HepG2 (cell line): ENCODE measurements at regions not wholly inside any gene's neighbourhood (a gene's known extent, or its start where the extent isn't known, plus 50 kb on each side); places are given as distances from the start of the nearest gene placed in this dataset.

ENCODE experiments used
- ATAC-seq: fragments of 200-7000 bp; cut with Tn5 transposase; 3 replicates; pipeline ENCODE4 v1.9.1; 2020; ENCODE audit warnings: mild to moderate bottlenecking, moderate library complexity
- BruUV-seq: library from RNA; stranded (reverse); fragments of 400-500 nt; replicated peaks from 2 replicates; lab custom pipeline; 2021; lab: Mats Ljungman, UMichigan
- CTCF ChIA-PET: fragments of 300-600 bp; formaldehyde crosslinking; extraction: SDS; loops from one replicate; lab custom pipeline; 2021; ENCODE audit warnings: low total read pairs, inconsistent platforms, low intra/inter-chr PET ratio; lab: Yijun Ruan, JAX
- POLR2A ChIA-PET: fragments of 350-600 bp; sonication (Branson Sonifier 250); formaldehyde crosslinking; loops from one replicate; lab custom pipeline; 2020; ENCODE audit warnings: antibody characterized with exemption, inconsistent platforms; lab: Yijun Ruan, JAX
- DNase-seq: peaks from one replicate; pipeline ENCODE4 v3.0.0-alpha.2; 2015; ENCODE audit warnings: low spot score
- FAIRE-seq: peaks from 3 replicates; lab custom pipeline; 2011; peaks lifted over from hg19 to GRCh38; lab: Jason Lieb, UNC
- H2AFZ ChIP-seq: one replicate; pipeline ENCODE4 v1.6.1; 2011; ENCODE audit warnings: low read length, inconsistent platforms
- H3K27ac ChIP-seq: fragments of 300-600 bp; 3 replicates; pipeline ENCODE4 v1.8.0; 2011; ENCODE audit warnings: mixed run types, mild to moderate bottlenecking, mixed read lengths, low read length, inconsistent platforms; ENCODE audit not compliant: insufficient read depth; ENCODE audit errors: extremely low read length
- H3K27me3 ChIP-seq, 2 experiments: fragments of 200-600 bp in 1 of 2; 2 replicates in 1 of 2; 3 replicates in 1 of 2; pipeline versions ENCODE4 v1.6.0 to v1.8.0; 2011; ENCODE audit warnings: low read length in 2 of 2, mild to moderate bottlenecking in 2 of 2, moderate library complexity in 2 of 2, inconsistent platforms in 1 of 2; ENCODE audit not compliant: insufficient read depth in 2 of 2, control insufficient read depth in 1 of 2
- H3K36me3 ChIP-seq, 2 experiments: fragments of 200-600 bp in 1 of 2; replicated peaks in 1 of 2; 2 replicates in 1 of 2; 3 replicates in 1 of 2; pipeline versions ENCODE4 v1.5.1 to v1.8.0; 2011; ENCODE audit warnings: low read length in 2 of 2, inconsistent platforms in 1 of 2; ENCODE audit not compliant: insufficient read depth in 2 of 2, control insufficient read depth in 1 of 2
- H3K4me1 ChIP-seq: 2 replicates; pipeline ENCODE4 v1.5.1; 2012; ENCODE audit warnings: low read length, inconsistent platforms; ENCODE audit not compliant: insufficient read depth
- H3K4me2 ChIP-seq: 2 replicates; pipeline ENCODE4 v1.6.0; 2011; ENCODE audit warnings: low read depth, low read length, inconsistent platforms
- H3K4me3 ChIP-seq, 3 experiments: fragments of 200-600 bp in 1 of 3; sonication (generic), shearing (Covaris generic) in 1 of 3; replicated peaks in 1 of 3; 2 replicates each; pipeline ENCODE4 v1.5.1; 2011 to 2016; ENCODE audit warnings: low read length in 3 of 3, inconsistent platforms in 2 of 3, low read depth in 2 of 3, mild to moderate bottlenecking in 2 of 3, control low read depth in 1 of 3, mixed read lengths in 1 of 3; ENCODE audit not compliant: insufficient read depth in 1 of 3
- H3K79me2 ChIP-seq: one replicate; pipeline ENCODE4 v1.6.1; 2011; ENCODE audit warnings: low read length, inconsistent platforms; ENCODE audit not compliant: insufficient read depth
- H3K9ac ChIP-seq: 2 replicates; pipeline ENCODE4 v1.6.0; 2011; ENCODE audit warnings: mild to moderate bottlenecking, low read depth, low read length, inconsistent platforms; ENCODE audit not compliant: insufficient read depth
- H3K9me3 ChIP-seq: 2 replicates; pipeline ENCODE4 v1.5.1; 2012; ENCODE audit warnings: mild to moderate bottlenecking, low read length
- H4K20me1 ChIP-seq: 2 replicates; pipeline ENCODE4 v1.6.0; 2011; ENCODE audit warnings: inconsistent platforms, mild to moderate bottlenecking, low read length, moderate library complexity; ENCODE audit not compliant: insufficient read depth
- ARID3A ChIP-seq: IDR thresholded peaks from 2 replicates; pipeline ENCODE4 v1.6.1; 2012; ENCODE audit warnings: low read depth, low read length, improper control_type of control experiment
- ISX ChIP-seq: sonication (generic); formaldehyde crosslinking; conservative IDR thresholded peaks from 2 replicates; pipeline ENCODE4 v1.5.0; 2020; ENCODE audit warnings: missing genetic modification reagents
- MAFF ChIP-seq: IDR thresholded peaks from 2 replicates; pipeline ENCODE4 v1.6.1; 2011; ENCODE audit warnings: low read depth, low read length, improper control_type of control experiment
- MAFK ChIP-seq, 2 experiments: IDR thresholded peaks in 1 of 2; conservative IDR thresholded peaks in 1 of 2; 2 replicates each; pipeline ENCODE4 v1.6.1; 2011; ENCODE audit warnings: improper control_type of control experiment in 2 of 2, low read length in 2 of 2
- ZBTB3 ChIP-seq: sonication (generic); formaldehyde crosslinking; IDR thresholded peaks from 2 replicates; pipeline ENCODE4 v1.4.0; 2020; ENCODE audit warnings: low read depth, mild to moderate bottlenecking, moderate library complexity, missing genetic modification reagents, borderline replicate concordance
- ZFP90 ChIP-seq: sonication (generic); formaldehyde crosslinking; IDR thresholded peaks from 2 replicates; pipeline ENCODE4 v1.8.0; 2022; ENCODE audit warnings: missing genetic modification reagents, mild to moderate bottlenecking, inconsistent platforms, borderline replicate concordance
- ZNF362 ChIP-seq: sonication (generic); formaldehyde crosslinking; IDR thresholded peaks from 2 replicates; pipeline ENCODE4 v1.4.0; 2020; ENCODE audit warnings: missing genetic modification reagents, mild to moderate bottlenecking, borderline replicate concordance
- ZNF557 ChIP-seq: sonication (generic); formaldehyde crosslinking; IDR thresholded peaks from 2 replicates; pipeline ENCODE4 v1.4.0; 2020; ENCODE audit warnings: missing genetic modification reagents
- ZNF616 ChIP-seq: sonication (generic); formaldehyde crosslinking; IDR thresholded peaks from 2 replicates; pipeline ENCODE4 v1.5.0; 2020; ENCODE audit warnings: low read depth, mild to moderate bottlenecking, missing genetic modification reagents
- ZNF773 ChIP-seq: sonication (generic); formaldehyde crosslinking; IDR thresholded peaks from 2 replicates; pipeline ENCODE4 v1.4.0; 2020; ENCODE audit warnings: missing genetic modification reagents, borderline replicate concordance
- ZSCAN21 ChIP-seq: sonication (generic); formaldehyde crosslinking; IDR thresholded peaks from 2 replicates; pipeline ENCODE4 v1.8.0; 2022; ENCODE audit warnings: mild to moderate bottlenecking, missing genetic modification reagents, moderate library complexity, borderline replicate concordance
- WGBS: methylation state at CpG from one replicate; pipeline ENCODE4 v1.1.6; 2017; ENCODE audit warnings: low lambda C conversion rate; 5-methylcytosine and 5-hydroxymethylcytosine counted together
- in situ Hi-C: cut with HindIII; loops from 2 replicates; pipeline ENCODE4 v1.10.0; 2017; ENCODE audit warnings: low pct_unique_long_range_greater_than_20kb; ENCODE audit not compliant: extremely low pct_ligation_motif_present
- intact Hi-C: fragments of 100-400 bp; cut with micrococcal nuclease; formaldehyde crosslinking; loops from one replicate; pipeline ENCODE4 v1.10.0; 2022; ENCODE audit not compliant: unreplicated experiment

DNA sequence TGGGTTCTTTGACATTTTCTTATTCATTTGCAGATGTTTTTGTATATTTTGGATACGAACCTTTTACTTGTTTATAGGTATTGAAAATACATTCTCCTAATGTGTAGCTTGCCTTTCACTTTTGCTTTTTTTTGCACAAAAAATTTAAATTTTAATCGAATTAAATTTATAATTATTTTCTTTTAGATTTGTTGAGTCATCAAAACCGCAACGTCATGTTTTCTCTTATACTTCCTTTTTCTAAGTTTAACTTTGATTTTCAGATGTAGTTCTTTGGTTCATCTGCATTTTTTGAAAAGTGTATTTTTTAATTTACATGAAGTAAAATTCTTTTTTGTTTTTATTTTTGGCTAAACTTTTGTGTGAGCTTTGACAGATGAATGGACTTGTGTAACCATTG, 243.7 kb upstream of the DPYD start:
- FAIRE-seq, result no peak

DNA sequence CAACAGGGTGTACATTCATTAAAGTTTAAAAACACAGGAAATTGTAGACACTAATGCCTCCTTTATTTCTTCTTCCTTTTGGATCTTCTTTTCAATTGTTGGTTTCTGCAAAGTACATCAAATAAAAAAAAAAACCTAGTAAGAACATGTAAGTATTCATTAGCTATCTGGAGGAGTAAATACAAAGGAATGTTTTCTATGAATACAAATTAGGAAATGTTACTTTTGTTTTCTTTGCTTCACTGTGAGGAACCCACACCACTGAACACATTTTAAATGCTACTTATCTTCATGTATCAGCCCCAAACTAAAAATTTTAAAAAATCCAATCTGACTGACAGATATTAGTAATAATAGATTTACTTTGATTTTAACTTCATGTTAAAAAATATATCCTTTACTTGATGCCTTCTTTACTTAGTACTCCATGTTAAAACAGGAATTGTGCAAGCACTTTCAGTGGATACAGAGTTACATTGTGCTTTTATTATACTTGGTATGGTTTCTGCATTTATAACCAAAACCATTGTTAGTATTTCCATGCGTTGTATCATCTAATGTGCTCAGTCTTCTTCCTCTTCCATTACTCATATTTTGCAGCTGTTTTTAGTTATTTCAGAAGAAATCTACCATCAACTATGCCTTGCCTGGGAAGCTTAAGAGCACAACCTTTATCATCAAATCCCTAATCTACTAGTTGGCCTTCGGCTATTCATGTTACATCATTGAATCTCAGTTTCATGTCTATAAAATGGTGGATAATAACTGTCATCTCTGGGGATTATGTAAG, 236.9 kb upstream of the DPYD start:
- no peaks in the 10 kb centered on the region for H3K79me2 ChIP-seq
- no peak overlapping the region for H3K27ac ChIP-seq
- no peak for TF ChIP-seq ZFP90
- TF ChIP-seq ZNF616 (CRISPR knock-in tag), result no peak
- no peak for TF ChIP-seq ZNF557
- TF ChIP-seq ARID3A, result no peak
- TF ChIP-seq ZNF362, result no peak
- no peak for TF ChIP-seq ISX
- no peak for DNase-seq
- ATAC-seq, result no peak
- H3K4me1 ChIP-seq, result no peaks in the 10 kb centered on the region
- ChIA-PET CTCF (no interaction called here), POLR2A (no interaction called here)
- FAIRE-seq, result no peak
- H3K4me2 ChIP-seq, result no peak overlapping the region
- H3K9me3 ChIP-seq, result peaks cover 6% of the 10 kb centered on the region; the same call in 1 of the 2 replicates
- H4K20me1 ChIP-seq, result no peaks in the 10 kb centered on the region
- H2AFZ ChIP-seq, result no peak overlapping the region
- intact Hi-C loops, result no loop called here
- H3K27me3 ChIP-seq, result no peaks in the 10 kb centered on the region
- H3K4me3 ChIP-seq, result no peak overlapping the region
- H3K36me3 ChIP-seq, result no peaks in the 10 kb centered on the region
- in situ Hi-C loops, result no loop called here
- BruUV-seq, result no TSS peak
- 44% methylated on average over 2 of the region's 2 CpGs for WGBS
- no peak overlapping the region for H3K9ac ChIP-seq

More for the DNA sequence above, 243.7 kb upstream of the DPYD start:
- no TSS peak for BruUV-seq
- 16% methylated on average over 4 of the region's 4 CpGs for WGBS
- H3K9me3 ChIP-seq, result no peaks in the 10 kb centered on the region
- in situ Hi-C loops, result no loop called here
- H3K4me1 ChIP-seq, result no peaks in the 10 kb centered on the region
- H3K9ac ChIP-seq, result no peak overlapping the region
- no peaks in the 10 kb centered on the region for H3K27me3 ChIP-seq
- no peak for TF ChIP-seq ZSCAN21
- no peak for TF ChIP-seq ZBTB3 (CRISPR knock-in tag)
- TF ChIP-seq MAFF, result peak; percentile 78
- TF ChIP-seq MAFK (conservative IDR thresholded peaks at IDR 0.05 in 1 of 2, IDR thresholded peaks at IDR 0.05 in 1 of 2; ENCODE audit: low read length in 2 of 2), result peak; percentile 59 to 93
- no peak for TF ChIP-seq ZNF773
- ChIA-PET POLR2A (no interaction called here), CTCF (no interaction called here)
- ATAC-seq, result no peak
- DNase-seq, result no peak
- intact Hi-C loops, result no loop called here
- H3K4me3 ChIP-seq, result no peak overlapping the region
- no peaks in the 10 kb centered on the region for H3K36me3 ChIP-seq
- no peak overlapping the region for H2AFZ ChIP-seq
- no peaks in the 10 kb centered on the region for H3K79me2 ChIP-seq
- no peaks in the 10 kb centered on the region for H4K20me1 ChIP-seq
- H3K4me2 ChIP-seq, result no peak overlapping the region
- H3K27ac ChIP-seq, result no peak overlapping the region
